ENCODE measurements at regions not wholly inside any gene's neighbourhood (a gene's known extent, or its start where the extent isn't known, plus 50 kb on each side); places are given as distances from the start of the nearest gene placed in this dataset.

- TF ChIP-seq CTCF (conservative IDR thresholded peaks at IDR 0.05; ENCODE audit: low read depth in 2 of 2) (no peak), EZH2phosphoT487 (IDR thresholded peaks at IDR 0.05; ENCODE audit: unreplicated experiment) (no peak), STAT1 (IDR thresholded peaks at IDR 0.05; ENCODE audit: unreplicated experiment) (no peak), EZH2 (IDR thresholded peaks at IDR 0.05; ENCODE audit: low read depth, unreplicated experiment) (no peak), POLR2AphosphoS5 (IDR thresholded peaks at IDR 0.05; ENCODE audit: low read depth) (no peak)
Observed at GRCh38 chr12:74382983-74383382, 154.7 kb upstream of the ATXN7L3B start.

Measured in GM23338 (cell line).